Peyer's patch (tissue), 4 donors: ENCODE measurements at regions not wholly inside any gene's neighbourhood (a gene's known extent, or its start where the extent isn't known, plus 50 kb on each side); places are given as distances from the start of the nearest gene placed in this dataset.

Source experiments
- DNase-seq, 3 donors: peaks; one replicate each; pipeline ENCODE4 v3.0.0-alpha.2; 2017 to 2019
- H3K27ac ChIP-seq, 4 donors: fragments of 200-600 bp; sonication (generic); one replicate each; pipeline ENCODE4 v1.5.1; 2016 to 2019
- H3K27me3 ChIP-seq, 2 donors: fragments of 200-600 bp; sonication (generic); one replicate each; pipeline ENCODE4 v1.5.1; 2019
- H3K36me3 ChIP-seq, 3 donors: fragments of 200-600 bp; sonication (generic); one replicate each; pipeline ENCODE4 v1.5.1; 2016 to 2019
- H3K4me1 ChIP-seq, 4 donors: fragments of 200-600 bp; sonication (generic); one replicate each; pipeline ENCODE4 v1.5.1; 2016 to 2019
- H3K4me3 ChIP-seq, 4 donors: fragments of 200-600 bp; sonication (generic); 1 replicate in 3 of 4; 2 replicates in 1 of 4; pipeline ENCODE4 v1.5.1; 2016 to 2019; ENCODE audit warnings: mild to moderate bottlenecking in 1 of 4
- H3K9me3 ChIP-seq, 4 donors: fragments of 200-600 bp; sonication (generic); one replicate each; pipeline ENCODE4 v1.5.1; 2016 to 2019; ENCODE audit warnings: mild to moderate bottlenecking in 1 of 4
- CTCF ChIP-seq, 6 experiments: fragments of 450-650 bp in 4 of 6; fragments of 200-600 bp in 2 of 6; sonication (generic) in 1 of 6; IDR thresholded peaks; one replicate each; pipeline ENCODE4 v1.5.1; 2017 to 2019; ENCODE audit warnings: antibody characterized with exemption in 6 of 6, mild to moderate bottlenecking in 3 of 6, moderate library complexity in 1 of 6
- POLR2A ChIP-seq, 2 donors: fragments of 450-650 bp; IDR thresholded peaks; one replicate each; pipeline ENCODE4 v1.5.1; 2017; ENCODE audit warnings: antibody characterized with exemption in 2 of 2, mild to moderate bottlenecking in 2 of 2, moderate library complexity in 2 of 2

DNA sequence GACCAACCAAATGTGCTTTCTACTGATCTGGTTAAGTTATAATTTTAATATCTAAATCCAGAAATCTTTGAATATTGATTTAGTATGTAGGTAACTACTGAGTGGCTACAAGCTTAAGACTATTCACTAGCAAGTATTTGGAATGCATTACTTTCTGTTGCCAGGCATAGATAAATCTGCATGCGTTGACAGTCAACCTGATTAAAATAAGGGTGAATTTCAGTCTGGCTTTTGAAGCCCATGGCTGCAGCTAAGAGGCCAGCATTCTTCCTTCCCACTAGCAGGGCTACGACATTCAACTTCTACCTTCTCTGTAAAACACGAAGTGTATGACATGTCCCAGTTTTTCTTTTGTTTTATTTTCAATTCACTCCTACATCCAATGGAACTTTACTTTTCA, 340.6 kb downstream of the EPHA4 start:
- Histone ChIP-seq H3K27ac (no peak overlapping the region), H3K27me3 (no peaks in the 10 kb centered on the region), H3K4me3 (no peak overlapping the region), H3K4me1 (no peaks in the 10 kb centered on the region), H3K36me3 (no peaks in the 10 kb centered on the region), H3K9me3 (no peaks in the 10 kb centered on the region)
- no peak for DNase-seq
- TF ChIP-seq POLR2A (IDR thresholded peaks at IDR 0.05) (no peak), CTCF (IDR thresholded peaks at IDR 0.05) (no peak)

DNA sequence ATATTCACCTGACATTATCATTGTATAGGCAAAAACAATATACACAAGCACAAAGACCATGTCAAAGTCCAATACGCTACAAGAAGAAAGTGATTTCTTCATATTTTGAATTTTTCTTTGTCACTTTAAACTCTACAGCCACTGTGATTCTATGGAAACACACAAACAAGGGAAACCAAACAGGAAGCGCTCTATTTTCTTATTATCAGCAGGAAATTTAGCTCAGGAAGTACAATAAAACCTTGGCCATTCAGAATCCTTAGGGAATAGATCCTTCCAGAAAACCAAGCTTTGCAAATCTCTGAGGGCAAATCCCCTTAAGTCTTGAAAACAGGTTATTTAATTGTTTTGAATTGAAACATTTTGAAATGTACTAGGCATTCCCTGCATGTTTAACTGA, 336.2 kb downstream of the EPHA4 start:
- no peaks in the 10 kb centered on the region for H3K36me3 ChIP-seq
- H3K27ac ChIP-seq: no peak overlapping the region
- H3K9me3 ChIP-seq: no peaks in the 10 kb centered on the region
- H3K27me3 ChIP-seq: no peaks in the 10 kb centered on the region
- no peak for TF ChIP-seq CTCF (IDR thresholded peaks at IDR 0.05)
- no peak for TF ChIP-seq POLR2A (IDR thresholded peaks at IDR 0.05)
- DNase-seq: no peak
- H3K4me3 ChIP-seq: no peak overlapping the region
- no peaks in the 10 kb centered on the region for H3K4me1 ChIP-seq

DNA sequence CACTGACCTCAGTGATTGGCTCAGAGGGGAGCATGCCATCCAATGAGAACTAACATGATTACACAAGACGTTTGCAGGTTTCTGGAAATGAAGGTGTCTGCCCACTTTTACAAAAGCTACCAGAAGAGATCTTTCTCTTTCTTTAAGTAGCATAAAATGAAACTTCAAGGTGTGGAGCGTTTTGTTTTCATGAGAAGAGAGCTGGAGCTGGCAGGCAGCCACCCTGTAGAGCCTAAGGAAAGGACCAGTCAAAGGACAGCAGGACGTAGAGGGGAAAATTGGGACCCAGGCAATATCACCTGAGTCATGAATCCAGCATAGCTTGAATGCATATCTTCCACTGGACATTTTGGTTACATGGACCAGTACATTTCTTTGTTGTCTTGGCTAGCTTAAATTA, 331.0 kb downstream of the EPHA4 start:
- H3K4me1 ChIP-seq: no peaks in the 10 kb centered on the region
- no peaks in the 10 kb centered on the region for H3K27me3 ChIP-seq
- H3K4me3 ChIP-seq: no peak overlapping the region
- TF ChIP-seq POLR2A (IDR thresholded peaks at IDR 0.05) (no peak), CTCF (IDR thresholded peaks at IDR 0.05) (no peak)
- no peak for DNase-seq
- no peak overlapping the region for H3K27ac ChIP-seq
- H3K36me3 ChIP-seq: no peaks in the 10 kb centered on the region
- H3K9me3 ChIP-seq: no peaks in the 10 kb centered on the region

DNA sequence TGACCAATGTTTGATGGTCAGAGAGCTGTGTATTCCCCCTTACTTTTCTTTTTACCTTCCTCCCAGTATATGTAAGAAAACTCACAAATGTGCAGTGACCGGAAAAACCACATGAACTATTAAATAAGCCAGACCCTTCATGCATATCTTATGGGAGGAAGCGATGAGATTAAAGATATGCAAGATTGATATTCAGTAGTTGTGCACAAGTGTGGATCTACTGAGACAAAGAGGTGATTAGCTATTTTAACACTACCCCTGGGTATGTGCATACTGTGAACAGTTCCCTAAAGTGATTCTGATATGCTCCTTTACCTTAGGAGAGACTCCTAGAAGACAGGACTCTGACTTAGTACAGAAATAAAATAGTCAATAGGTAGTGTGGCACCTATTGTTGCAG, 328.3 kb downstream of the EPHA4 start:
- TF ChIP-seq POLR2A (IDR thresholded peaks at IDR 0.05) (no peak), CTCF (IDR thresholded peaks at IDR 0.05) (no peak)
- no peaks in the 10 kb centered on the region for H3K27me3 ChIP-seq
- H3K27ac ChIP-seq: no peak overlapping the region
- H3K4me3 ChIP-seq: no peak overlapping the region
- no peak for DNase-seq
- no peaks in the 10 kb centered on the region for H3K4me1 ChIP-seq
- H3K9me3 ChIP-seq: no peaks in the 10 kb centered on the region
- no peaks in the 10 kb centered on the region for H3K36me3 ChIP-seq

GRCh38 chr2:221245045-221245444, 327.1 kb downstream of the EPHA4 start:
- no peak for DNase-seq
- Histone ChIP-seq H3K36me3 (no peaks in the 10 kb centered on the region), H3K27ac (no peak overlapping the region), H3K4me1 (no peaks in the 10 kb centered on the region), H3K27me3 (no peaks in the 10 kb centered on the region), H3K9me3 (no peaks in the 10 kb centered on the region), H3K4me3 (no peak overlapping the region)
- TF ChIP-seq CTCF (IDR thresholded peaks at IDR 0.05) (no peak), POLR2A (IDR thresholded peaks at IDR 0.05) (no peak)

DNA sequence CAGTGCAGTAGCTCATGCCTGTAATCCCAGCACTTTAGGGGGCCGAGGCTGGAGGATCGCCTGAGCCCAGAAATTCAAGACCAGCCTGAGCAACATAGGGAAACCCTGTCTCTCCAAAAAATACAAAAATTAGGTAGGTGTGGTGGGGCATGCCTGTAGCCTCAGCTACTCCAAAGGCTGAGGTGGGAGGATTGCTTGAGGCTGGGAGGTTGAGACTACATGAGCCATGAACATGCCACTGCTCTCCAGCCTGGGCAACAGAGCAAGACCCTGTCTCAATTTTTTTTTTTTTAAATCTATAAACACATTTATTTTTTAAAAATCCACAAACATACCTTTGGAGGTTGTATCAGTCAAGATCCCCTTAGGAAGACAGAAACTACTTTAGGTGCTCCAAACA, 326.3 kb downstream of the EPHA4 start:
- no peaks in the 10 kb centered on the region for H3K27me3 ChIP-seq
- no peak overlapping the region for H3K4me3 ChIP-seq
- no peaks in the 10 kb centered on the region for H3K4me1 ChIP-seq
- TF ChIP-seq POLR2A (IDR thresholded peaks at IDR 0.05) (no peak), CTCF (IDR thresholded peaks at IDR 0.05) (no peak)
- H3K27ac ChIP-seq: no peak overlapping the region
- no peaks in the 10 kb centered on the region for H3K36me3 ChIP-seq
- no peak for DNase-seq
- H3K9me3 ChIP-seq: no peaks in the 10 kb centered on the region
